Hepatocyte (in vitro differentiated cells): ENCODE measurements at regions not wholly inside any gene's neighbourhood (a gene's known extent, or its start where the extent isn't known, plus 50 kb on each side); places are given as distances from the start of the nearest gene placed in this dataset.

Experiments used
- DNase-seq: peaks from one replicate; pipeline ENCODE4 v3.0.0-alpha.2; 2016; ENCODE audit warnings: low spot score
- H2AFZ ChIP-seq: fragments of 200-600 bp; sonication (generic); 2 replicates; pipeline ENCODE4 v1.6.0; 2016; ENCODE audit warnings: antibody characterized with exemption, mild to moderate bottlenecking
- H3K27ac ChIP-seq: fragments of 200-600 bp; sonication (generic); 2 replicates; pipeline ENCODE4 v1.5.1; 2016; ENCODE audit warnings: mild to moderate bottlenecking
- H3K27me3 ChIP-seq: fragments of 200-600 bp; sonication (generic); 2 replicates; pipeline ENCODE4 v1.6.1; 2016
- H3K36me3 ChIP-seq: fragments of 200-600 bp; sonication (generic); replicated peaks from 2 replicates; pipeline ENCODE4 v1.5.1; 2016; ENCODE audit warnings: low read depth; ENCODE audit not compliant: insufficient read depth
- H3K4me1 ChIP-seq: fragments of 200-600 bp; sonication (generic); 2 replicates; pipeline ENCODE4 v1.5.1; 2016; ENCODE audit warnings: mild to moderate bottlenecking, moderate library complexity; ENCODE audit not compliant: insufficient read depth
- H3K4me2 ChIP-seq: fragments of 200-600 bp; sonication (generic); 2 replicates; pipeline ENCODE4 v1.6.0; 2016
- H3K4me3 ChIP-seq: fragments of 200-600 bp; sonication (generic); 2 replicates; pipeline ENCODE4 v1.5.1; 2016; ENCODE audit warnings: mild to moderate bottlenecking
- H3K79me2 ChIP-seq: fragments of 200-600 bp; sonication (generic); 2 replicates; pipeline ENCODE4 v1.6.0; 2017; ENCODE audit warnings: mild to moderate bottlenecking
- H3K9me2 ChIP-seq: fragments of 200-600 bp; sonication (generic); replicated peaks from 2 replicates; pipeline ENCODE4 v1.6.0; 2017; ENCODE audit warnings: mild to moderate bottlenecking; ENCODE audit not compliant: insufficient read depth
- H3K9me3 ChIP-seq: fragments of 200-600 bp; sonication (generic); 2 replicates; pipeline ENCODE4 v1.5.1; 2016; ENCODE audit warnings: low read depth, mild to moderate bottlenecking
- H4K20me1 ChIP-seq: fragments of 200-600 bp; sonication (generic); 2 replicates; pipeline ENCODE4 v1.6.0; 2016; ENCODE audit warnings: mild to moderate bottlenecking; ENCODE audit not compliant: insufficient read depth, poor library complexity, severe bottlenecking
- CTCF ChIP-seq: fragments of 200-600 bp; sonication (generic); IDR thresholded peaks from 2 replicates; pipeline ENCODE4 v1.5.1; 2016; ENCODE audit warnings: antibody characterized with exemption, mild to moderate bottlenecking; ENCODE audit not compliant: poor library complexity
- EZH2 ChIP-seq: fragments of 200-600 bp; sonication (generic); IDR thresholded peaks from 2 replicates; pipeline ENCODE4 v1.6.1; 2016; ENCODE audit warnings: antibody characterized with exemption, mild to moderate bottlenecking, borderline replicate concordance
- EZH2phosphoT487 ChIP-seq: fragments of 200-600 bp; sonication (generic); IDR thresholded peaks from one replicate; pipeline ENCODE4 v1.6.1; 2018; ENCODE audit warnings: antibody characterized with exemption, mild to moderate bottlenecking, low read depth, moderate library complexity; ENCODE audit not compliant: unreplicated experiment, severe bottlenecking
- WGBS: methylation state at CpG from one replicate; pipeline ENCODE4 v1.1.6; 2016; ENCODE audit warnings: low lambda C conversion rate; ENCODE audit errors: missing lambda C conversion rate; 5-methylcytosine and 5-hydroxymethylcytosine counted together

GRCh38 chr7:51774178-51774577 lies 457.6 kb upstream of the COBL start:
- no peaks in the 10 kb centered on the region for H3K27me3 ChIP-seq
- no peak overlapping the region for H3K4me3 ChIP-seq
- H3K4me1 ChIP-seq = no peaks in the 10 kb centered on the region
- no peak overlapping the region for H3K4me2 ChIP-seq
- H3K27ac ChIP-seq = no peak overlapping the region
- no peaks in the 10 kb centered on the region for H3K36me3 ChIP-seq
- WGBS = 75% methylated on average over 7 of the region's 7 CpGs
- H3K9me2 ChIP-seq = no peaks in the 10 kb centered on the region
- no peaks in the 10 kb centered on the region for H4K20me1 ChIP-seq
- no peak for TF ChIP-seq EZH2
- TF ChIP-seq EZH2phosphoT487 = no peak
- TF ChIP-seq CTCF = no peak
- no peak for DNase-seq
- H3K79me2 ChIP-seq = no peaks in the 10 kb centered on the region
- H2AFZ ChIP-seq = no peak overlapping the region
- H3K9me3 ChIP-seq = no peaks in the 10 kb centered on the region

GRCh38 chr7:51772190-51772589 lies 455.6 kb upstream of the COBL start:
- Histone ChIP-seq H3K4me1 (no peaks in the 10 kb centered on the region), H2AFZ (no peak overlapping the region), H3K4me2 (no peak overlapping the region), H3K36me3 (no peaks in the 10 kb centered on the region), H3K27ac (no peak overlapping the region), H3K79me2 (no peaks in the 10 kb centered on the region), H4K20me1 (no peaks in the 10 kb centered on the region), H3K9me2 (no peaks in the 10 kb centered on the region), H3K4me3 (no peak overlapping the region), H3K27me3 (no peaks in the 10 kb centered on the region), H3K9me3 (no peaks in the 10 kb centered on the region)
- WGBS = 87% methylated on average over 2 of the region's 2 CpGs
- DNase-seq = no peak
- no peak for TF ChIP-seq EZH2phosphoT487

- Histone ChIP-seq H4K20me1 (no peaks in the 10 kb centered on the region), H3K27ac (no peak overlapping the region), H3K27me3 (no peaks in the 10 kb centered on the region), H3K4me3 (no peak overlapping the region), H3K79me2 (no peaks in the 10 kb centered on the region), H3K9me2 (no peaks in the 10 kb centered on the region), H2AFZ (no peak overlapping the region), H3K4me2 (no peak overlapping the region), H3K36me3 (no peaks in the 10 kb centered on the region), H3K4me1 (no peaks in the 10 kb centered on the region), H3K9me3 (no peaks in the 10 kb centered on the region)
- TF ChIP-seq EZH2phosphoT487 = no peak
- TF ChIP-seq EZH2 = no peak
- no peak for TF ChIP-seq CTCF
- DNase-seq = peak; percentile 12
- 81% methylated on average over 2 of the region's 2 CpGs for WGBS
Observed at GRCh38 chr7:51764976-51765375, 448.4 kb upstream of the COBL start.

- no peak overlapping the region for H3K4me2 ChIP-seq
- H3K79me2 ChIP-seq = no peaks in the 10 kb centered on the region
- TF ChIP-seq CTCF = no peak
- no peak for TF ChIP-seq EZH2phosphoT487
- no peak for TF ChIP-seq EZH2
- H3K4me3 ChIP-seq = no peak overlapping the region
- no peak overlapping the region for H3K27ac ChIP-seq
- H3K9me3 ChIP-seq = no peaks in the 10 kb centered on the region
- no peaks in the 10 kb centered on the region for H3K27me3 ChIP-seq
- no peaks in the 10 kb centered on the region for H3K36me3 ChIP-seq
- DNase-seq = no peak
- H4K20me1 ChIP-seq = no peaks in the 10 kb centered on the region
- WGBS = 64% methylated on average over 2 of the region's 2 CpGs
- H2AFZ ChIP-seq = no peak overlapping the region
- H3K9me2 ChIP-seq = no peaks in the 10 kb centered on the region
- H3K4me1 ChIP-seq = no peaks in the 10 kb centered on the region
Observed at GRCh38 chr7:51759985-51760384, 443.4 kb upstream of the COBL start.
